ENCODE measurements at regions not wholly inside any gene's neighbourhood (a gene's known extent, or its start where the extent isn't known, plus 50 kb on each side); places are given as distances from the start of the nearest gene placed in this dataset.
"Not testable (repeated sequence)": the region's sequence is repeated elsewhere in the genome, so short reads cannot be mapped to it uniquely, and the experiment has no call there.

DNA sequence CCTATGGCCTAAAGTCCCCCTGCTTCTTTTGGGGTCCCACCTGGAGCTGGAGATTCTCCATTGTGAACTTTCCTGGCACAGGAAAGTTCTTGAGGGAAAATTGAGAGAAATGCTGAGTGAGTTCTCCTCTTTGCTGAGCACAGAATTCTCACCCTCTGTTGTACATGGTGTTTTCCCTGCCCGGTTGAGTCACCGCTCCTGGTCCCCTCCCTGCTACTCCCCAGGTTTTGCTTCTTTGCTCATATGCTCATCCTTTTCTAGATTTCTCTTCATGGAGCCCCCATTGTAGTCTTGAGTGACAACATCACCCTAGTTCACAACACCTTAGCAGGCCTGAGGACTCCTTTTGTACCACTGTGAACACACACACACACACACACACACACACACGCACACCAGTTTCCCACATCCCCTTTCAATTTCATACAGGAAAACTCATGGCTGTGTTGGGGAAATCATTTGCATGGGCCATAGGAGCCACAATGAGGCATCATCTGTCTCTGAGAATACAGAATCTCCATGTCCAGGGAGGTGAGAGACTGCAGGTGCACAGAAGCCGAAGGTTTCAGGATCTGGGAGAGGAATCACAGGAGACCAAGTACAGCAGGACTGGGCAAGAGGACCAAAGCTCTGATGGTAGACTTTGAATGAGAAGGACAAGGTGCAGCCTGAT lies 585.3 kb downstream of the GOLGA6L6 start:
- no peaks in the 10 kb centered on the region for H4K20me1 ChIP-seq
- H3K4me3 ChIP-seq: no peak overlapping the region
- no peaks in the 10 kb centered on the region for H3K36me3 ChIP-seq
- peaks cover 0 to 30% (median 0%) of the 10 kb centered on the region in 10 experiments; a peak in 6 of 20 replicates for H3K4me1 ChIP-seq
- H3K9me3 ChIP-seq (replicated peaks in 1 of 11): peaks cover 0 to 4% (median 0%) of the 10 kb centered on the region in 11 experiments; a peak in 3 of 22 replicates
- peak overlapping the region in 3 of 11 experiments; percentile 11 to 42 (median 37); a peak in 4 of 22 replicates for H3K27ac ChIP-seq
- H3K27me3 ChIP-seq: no peaks in the 10 kb centered on the region
- H3K4me2 ChIP-seq: peak overlapping the region in 4 of 11 experiments; percentile 3 to 88 (median 57); a peak in 6 of 22 replicates
- TF ChIP-seq Cebpa-rat (IDR thresholded peaks at IDR 0.05): no peak
- H3K9ac ChIP-seq: no peak overlapping the region

DNA sequence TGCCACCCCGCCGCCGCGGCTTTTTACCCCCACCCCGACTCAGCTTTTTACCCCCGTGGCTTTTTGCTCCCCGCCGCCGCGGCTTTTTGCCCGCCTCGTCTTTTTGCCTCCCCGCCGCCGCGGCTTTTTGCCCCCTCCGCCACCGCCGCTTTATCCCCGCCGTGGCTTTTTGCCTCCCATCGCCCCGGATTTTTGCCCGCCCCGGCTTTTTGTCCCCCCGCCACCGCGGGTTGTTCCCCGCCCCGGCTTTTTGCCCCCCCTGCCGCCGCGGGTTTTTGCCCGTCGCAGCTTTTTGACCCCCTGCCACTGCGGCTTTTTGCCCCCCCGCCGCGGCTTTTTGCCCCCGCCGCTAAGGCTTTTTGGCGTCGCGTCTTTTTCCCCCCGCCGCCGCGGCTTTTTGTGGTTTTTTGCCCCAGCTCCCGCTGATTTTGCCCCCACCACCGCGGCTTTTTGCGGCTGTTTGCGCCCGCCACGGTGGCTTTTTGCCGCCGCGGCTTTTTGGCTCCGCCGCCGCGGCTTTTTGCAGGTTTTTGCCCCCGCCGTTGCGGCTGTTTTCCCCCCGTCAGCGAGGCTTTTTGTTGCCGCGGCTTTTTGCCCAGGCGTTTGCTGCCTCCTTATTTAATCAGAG lies 597.2 kb downstream of the GOLGA6L6 start:
- no peaks in the 10 kb centered on the region for H4K20me1 ChIP-seq
- H3K27ac ChIP-seq: no peak overlapping the region
- no peaks in the 10 kb centered on the region; a peak in 1 of 20 replicates for H3K4me1 ChIP-seq
- H3K4me3 ChIP-seq: no peak overlapping the region
- H3K9me3 ChIP-seq (replicated peaks in 1 of 11): peaks cover 7 to 25% (median 18%) of the 10 kb centered on the region in 11 experiments; a peak in 21 of 22 replicates
- no peaks in the 10 kb centered on the region for H3K27me3 ChIP-seq
- no peak overlapping the region for H3K4me2 ChIP-seq
- no peak overlapping the region for H3K9ac ChIP-seq
- no peaks in the 10 kb centered on the region for H3K36me3 ChIP-seq
- no peak for TF ChIP-seq Cebpa-rat (IDR thresholded peaks at IDR 0.05)

DNA sequence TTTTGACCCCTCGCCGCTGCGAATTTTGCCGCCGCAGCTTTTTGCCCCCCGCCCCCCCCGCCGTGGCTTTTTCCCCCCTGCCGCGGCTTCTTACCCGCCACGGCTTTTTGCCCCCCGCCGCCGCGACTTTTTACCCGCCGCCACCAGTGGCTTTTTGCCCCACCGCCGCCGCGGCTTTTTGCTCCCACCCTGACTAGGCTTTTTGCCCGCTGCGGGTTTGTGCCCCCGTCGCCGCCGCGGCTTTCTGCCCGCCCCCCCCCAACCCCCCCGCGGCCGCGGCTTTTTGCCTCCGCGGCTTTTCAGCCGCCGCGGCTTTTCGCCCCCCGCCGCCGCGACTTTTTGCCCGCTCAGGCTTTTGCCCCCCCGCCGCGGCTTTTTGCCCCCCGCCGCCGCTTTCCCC lies 598.1 kb downstream of the GOLGA6L6 start:
- TF ChIP-seq Cebpa-rat (IDR thresholded peaks at IDR 0.05): no peak
- H3K9ac ChIP-seq: no peak overlapping the region
- H4K20me1 ChIP-seq: no peaks in the 10 kb centered on the region
- no peak overlapping the region for H3K27ac ChIP-seq
- H3K36me3 ChIP-seq: no peaks in the 10 kb centered on the region
- H3K4me3 ChIP-seq: no peak overlapping the region
- H3K4me1 ChIP-seq: no peaks in the 10 kb centered on the region; a peak in 1 of 20 replicates
- no peaks in the 10 kb centered on the region for H3K27me3 ChIP-seq
- peaks cover 7 to 22% (median 13%) of the 10 kb centered on the region in 11 experiments; a peak in 21 of 22 replicates for H3K9me3 ChIP-seq (replicated peaks in 1 of 11)
- no peak overlapping the region for H3K4me2 ChIP-seq

DNA sequence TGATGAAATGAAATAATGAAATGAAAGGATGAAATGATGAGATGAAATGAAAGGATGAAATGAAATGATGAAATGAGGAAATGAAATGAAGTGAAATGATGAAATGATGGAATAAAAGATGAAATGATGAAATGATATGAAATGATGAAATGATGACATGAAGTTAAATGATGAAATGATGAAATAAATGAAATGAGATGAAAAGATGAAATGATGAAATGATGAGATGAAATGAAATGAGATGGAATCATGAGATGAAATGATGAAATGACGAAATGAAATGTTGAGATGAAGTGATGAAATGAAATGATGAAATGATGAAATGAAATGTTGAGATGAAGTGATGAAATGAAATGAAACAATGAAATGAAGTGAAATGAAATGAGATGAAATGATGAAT lies 638.3 kb downstream of the GOLGA6L6 start:
- H3K9me3 ChIP-seq (replicated peaks in 1 of 11): peaks cover 9 to 16% (median 14%) of the 10 kb centered on the region in 11 experiments
- not testable (repeated sequence) for H3K4me2 ChIP-seq

DNA sequence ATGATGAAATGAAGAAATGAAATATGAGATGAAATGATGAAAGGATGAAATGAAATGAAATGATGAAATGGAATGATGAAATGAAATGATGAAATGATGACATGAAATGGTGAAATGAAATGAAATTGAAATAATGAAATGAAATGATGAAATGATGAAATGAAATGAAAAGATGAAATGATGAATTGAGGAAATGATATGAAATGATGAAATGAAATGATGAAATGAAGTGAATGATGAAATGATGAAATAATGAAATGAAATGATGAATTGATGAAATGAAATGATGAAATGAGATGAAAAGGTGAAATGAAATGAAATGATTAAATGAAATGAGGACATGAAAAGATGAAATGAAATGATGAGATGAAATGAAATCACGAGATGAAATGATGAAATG lies 639.2 kb downstream of the GOLGA6L6 start:
- H3K9me3 ChIP-seq (replicated peaks in 1 of 11): peaks cover 9 to 16% (median 14%) of the 10 kb centered on the region in 11 experiments
- not testable (repeated sequence) for H4K20me1 ChIP-seq, H3K4me1 ChIP-seq, H3K4me2 ChIP-seq, H3K9ac ChIP-seq, H3K4me3 ChIP-seq, H3K27me3 ChIP-seq, H3K36me3 ChIP-seq, H3K27ac ChIP-seq

More for the DNA sequence above, 638.3 kb downstream of the GOLGA6L6 start:
- H3K4me1 ChIP-seq, H4K20me1 ChIP-seq, H3K36me3 ChIP-seq, H3K27ac ChIP-seq, H3K27me3 ChIP-seq, H3K4me3 ChIP-seq, H3K9ac ChIP-seq: not testable (repeated sequence)

DNA sequence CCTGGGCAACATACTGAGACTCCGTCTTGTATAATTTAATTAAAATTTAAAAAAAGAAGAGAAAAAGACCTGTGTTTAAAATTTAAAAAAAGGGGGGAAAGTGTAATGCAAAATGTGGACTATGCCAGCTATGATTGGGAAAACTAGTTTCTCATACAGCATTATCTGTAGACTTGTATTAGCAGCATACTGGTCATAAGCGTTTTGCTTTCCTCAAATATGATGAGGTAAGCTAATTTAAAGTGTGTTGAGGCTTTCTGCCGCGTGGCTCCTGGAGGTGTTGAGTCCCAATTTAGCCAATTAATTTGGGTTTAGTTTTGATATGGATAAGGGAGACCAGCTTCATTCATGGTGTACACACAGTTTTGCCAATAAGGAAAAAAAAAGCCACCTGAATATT lies 640.2 kb downstream of the GOLGA6L6 start:
- not testable (repeated sequence) for H3K36me3 ChIP-seq, H3K27ac ChIP-seq, H4K20me1 ChIP-seq, H3K9ac ChIP-seq, H3K4me3 ChIP-seq, H3K27me3 ChIP-seq, H3K4me1 ChIP-seq, H3K4me2 ChIP-seq
- peaks cover 9 to 16% (median 14%) of the 10 kb centered on the region in 11 experiments for H3K9me3 ChIP-seq (replicated peaks in 1 of 11)

DNA sequence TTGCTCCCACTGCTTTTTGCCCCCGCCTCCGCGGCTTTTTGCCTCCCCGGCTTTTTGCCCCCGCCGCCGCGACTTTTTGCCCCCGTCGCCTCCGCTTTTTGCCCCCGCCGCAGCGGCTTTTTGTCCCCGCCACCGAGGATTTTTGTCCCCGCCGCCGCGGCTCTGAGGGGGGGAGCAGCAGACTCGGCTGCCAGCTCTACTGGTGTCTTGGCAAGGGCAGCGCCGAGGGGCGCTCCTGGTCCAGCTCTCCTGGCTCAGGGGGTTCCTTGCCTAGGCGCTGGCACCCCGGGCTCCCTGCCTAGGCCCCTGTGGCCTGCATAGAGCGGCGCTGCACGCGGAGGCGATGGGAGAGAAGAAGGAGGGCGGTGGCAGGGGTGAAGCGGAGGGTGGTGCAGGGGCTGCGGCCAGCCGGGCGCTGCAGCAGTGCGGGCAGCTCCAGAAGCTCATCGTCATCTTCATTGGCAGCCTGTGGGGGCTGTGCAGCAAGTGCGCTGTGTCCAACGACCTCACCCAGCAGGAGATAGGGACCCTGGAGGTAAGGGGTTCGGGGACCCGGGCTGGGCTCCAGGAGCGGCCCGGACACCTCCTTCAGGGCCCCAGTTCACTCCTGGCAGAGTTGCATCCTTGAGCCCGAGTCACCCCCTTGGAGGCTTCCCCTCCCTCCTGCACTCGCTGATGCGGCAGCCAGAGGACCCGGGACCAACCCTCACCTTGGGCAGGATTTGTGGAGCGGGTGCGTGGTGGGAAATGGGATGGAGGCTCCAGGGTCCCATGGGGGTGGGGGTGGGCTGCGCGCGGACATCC lies 642.4 kb downstream of the GOLGA6L6 start:
- no peak for TF ChIP-seq Cebpa-rat (IDR thresholded peaks at IDR 0.05)
- Histone ChIP-seq H3K27ac (no peak overlapping the region), H3K4me3 (no peak overlapping the region), H3K36me3 (no peaks in the 10 kb centered on the region), H4K20me1 (no peaks in the 10 kb centered on the region), H3K4me1 (no peaks in the 10 kb centered on the region), H3K9ac (no peak overlapping the region), H3K27me3 (no peaks in the 10 kb centered on the region), H3K4me2 (no peak overlapping the region), H3K9me3 (replicated peaks in 1 of 11) (peaks cover 9 to 16% (median 14%) of the 10 kb centered on the region in 11 experiments)

DNA sequence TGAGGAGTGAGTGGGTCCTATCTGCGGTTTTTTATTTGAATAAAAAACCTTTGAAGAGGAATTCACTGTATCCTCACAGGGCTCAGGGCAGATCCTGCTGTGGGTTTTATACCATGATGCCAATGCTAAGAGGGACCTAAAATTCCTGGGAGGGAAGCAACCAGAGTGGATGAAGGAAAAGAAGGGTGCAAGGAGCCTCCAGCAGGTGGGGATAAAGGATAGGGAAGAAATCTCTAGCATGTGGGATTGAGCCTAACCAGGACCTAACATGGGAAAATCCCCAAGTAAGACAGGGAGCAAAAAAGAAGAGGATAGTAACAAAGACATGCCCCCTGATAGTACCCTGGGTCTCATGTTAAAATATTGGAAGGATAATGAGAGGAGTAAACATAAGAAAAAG lies 652.8 kb downstream of the GOLGA6L6 start:
- H4K20me1 ChIP-seq; H3K4me2 ChIP-seq; H3K9me3 ChIP-seq (replicated peaks in 1 of 11); H3K4me1 ChIP-seq; H3K36me3 ChIP-seq; H3K27ac ChIP-seq; H3K4me3 ChIP-seq; H3K9ac ChIP-seq; H3K27me3 ChIP-seq: not testable (repeated sequence)

DNA sequence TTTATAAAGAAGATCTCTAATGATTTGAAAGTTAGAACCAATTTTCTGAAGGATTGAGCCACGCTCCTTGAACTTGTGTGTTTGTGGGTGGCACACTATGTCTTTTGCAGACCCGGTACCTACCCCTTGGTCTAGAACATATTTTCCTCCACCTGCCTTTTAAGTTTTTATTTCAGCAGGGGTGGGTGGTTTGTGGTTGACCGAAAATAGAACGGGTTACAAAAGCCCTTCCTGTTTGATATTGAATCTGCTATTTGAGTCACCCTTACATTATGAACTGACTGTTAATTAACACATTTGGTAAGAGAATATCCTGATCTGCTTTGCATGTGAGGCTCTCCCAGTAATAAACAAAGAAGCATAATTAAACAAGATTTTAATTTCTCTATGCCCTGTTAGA lies 697.5 kb downstream of the GOLGA6L6 start:
- H3K4me1 ChIP-seq; H3K9me3 ChIP-seq (replicated peaks in 1 of 11); H3K27me3 ChIP-seq; H4K20me1 ChIP-seq; H3K9ac ChIP-seq; H3K36me3 ChIP-seq; H3K4me3 ChIP-seq: not testable (repeated sequence)
- H3K27ac ChIP-seq: peak overlapping the region in 2 of 11 experiments; percentile 28 to 38; a peak in 1 of 22 replicates
- H3K4me2 ChIP-seq: peak overlapping the region in 5 of 11 experiments; percentile 10 to 48 (median 19); a peak in 5 of 22 replicates

Data from BLaER1 treated with 17β-estradiol and CSF1 and Interleukin-3, amounts not matched to agents 10 nM and 100 nM (cell line).